Endothelial cell of umbilical vein (primary cell): ENCODE measurements at regions not wholly inside any gene's neighbourhood (a gene's known extent, or its start where the extent isn't known, plus 50 kb on each side); places are given as distances from the start of the nearest gene placed in this dataset.

Experiments used
- CTCF ChIP-seq, 2 donors: IDR thresholded peaks; 1 replicate in 1 of 2; 2 replicates in 1 of 2; pipeline ENCODE4 v1.5.1; 2011; ENCODE audit warnings: low read length in 2 of 2, mild to moderate bottlenecking in 2 of 2, moderate library complexity in 2 of 2, control low read depth in 1 of 2, inconsistent platforms in 1 of 2, low read depth in 1 of 2; ENCODE audit not compliant: insufficient read depth in 1 of 2; ENCODE audit errors: extremely low read depth in 1 of 2
- EZH2 ChIP-seq: IDR thresholded peaks from 2 replicates; pipeline ENCODE4 v1.6.1; 2012; ENCODE audit warnings: borderline replicate concordance, low read depth, mild to moderate bottlenecking, moderate library complexity, low read length, inconsistent platforms; ENCODE audit not compliant: severe bottlenecking
- MYC ChIP-seq: IDR thresholded peaks from one replicate; pipeline ENCODE4 v1.6.1; 2011; ENCODE audit warnings: mild to moderate bottlenecking, low read depth, low read length
- POLR2AphosphoS5 ChIP-seq: IDR thresholded peaks from 2 replicates; pipeline ENCODE4 v1.6.1; 2012; ENCODE audit warnings: low read depth, mild to moderate bottlenecking, control low read depth, low read length, moderate library complexity; ENCODE audit not compliant: insufficient read depth

- no peak for TF ChIP-seq MYC
- no peak for TF ChIP-seq POLR2AphosphoS5
- TF ChIP-seq CTCF (IDR thresholded peaks at IDR 0.05; ENCODE audit: extremely low read depth in 1 of 2, insufficient read depth in 1 of 2, low read depth in 1 of 2, low read length in 2 of 2) = no peak
- no peak for TF ChIP-seq EZH2
Observed at GRCh38 chr10:107552963-107553362, 388.5 kb upstream of the SORCS1 start.
